ENCODE measurements at regions not wholly inside any gene's neighbourhood (a gene's known extent, or its start where the extent isn't known, plus 50 kb on each side); places are given as distances from the start of the nearest gene placed in this dataset.

- TF ChIP-seq, protein P1, sequence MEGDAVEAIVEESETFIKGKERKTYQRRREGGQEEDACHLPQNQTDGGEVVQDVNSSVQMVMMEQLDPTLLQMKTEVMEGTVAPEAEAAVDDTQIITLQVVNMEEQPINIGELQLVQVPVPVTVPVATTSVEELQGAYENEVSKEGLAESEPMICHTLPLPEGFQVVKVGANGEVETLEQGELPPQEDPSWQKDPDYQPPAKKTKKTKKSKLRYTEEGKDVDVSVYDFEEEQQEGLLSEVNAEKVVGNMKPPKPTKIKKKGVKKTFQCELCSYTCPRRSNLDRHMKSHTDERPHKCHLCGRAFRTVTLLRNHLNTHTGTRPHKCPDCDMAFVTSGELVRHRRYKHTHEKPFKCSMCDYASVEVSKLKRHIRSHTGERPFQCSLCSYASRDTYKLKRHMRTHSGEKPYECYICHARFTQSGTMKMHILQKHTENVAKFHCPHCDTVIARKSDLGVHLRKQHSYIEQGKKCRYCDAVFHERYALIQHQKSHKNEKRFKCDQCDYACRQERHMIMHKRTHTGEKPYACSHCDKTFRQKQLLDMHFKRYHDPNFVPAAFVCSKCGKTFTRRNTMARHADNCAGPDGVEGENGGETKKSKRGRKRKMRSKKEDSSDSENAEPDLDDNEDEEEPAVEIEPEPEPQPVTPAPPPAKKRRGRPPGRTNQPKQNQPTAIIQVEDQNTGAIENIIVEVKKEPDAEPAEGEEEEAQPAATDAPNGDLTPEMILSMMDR (IDR thresholded peaks at IDR 0.05) = no peak
- TF ChIP-seq POLR2A (IDR thresholded peaks at IDR 0.05) = no peak
Measured at GRCh38 chr12:102329883-102330282, 132.2 kb upstream of the PMCH start.
